ENCODE measurements at regions not wholly inside any gene's neighbourhood (a gene's known extent, or its start where the extent isn't known, plus 50 kb on each side); places are given as distances from the start of the nearest gene placed in this dataset.

DNA sequence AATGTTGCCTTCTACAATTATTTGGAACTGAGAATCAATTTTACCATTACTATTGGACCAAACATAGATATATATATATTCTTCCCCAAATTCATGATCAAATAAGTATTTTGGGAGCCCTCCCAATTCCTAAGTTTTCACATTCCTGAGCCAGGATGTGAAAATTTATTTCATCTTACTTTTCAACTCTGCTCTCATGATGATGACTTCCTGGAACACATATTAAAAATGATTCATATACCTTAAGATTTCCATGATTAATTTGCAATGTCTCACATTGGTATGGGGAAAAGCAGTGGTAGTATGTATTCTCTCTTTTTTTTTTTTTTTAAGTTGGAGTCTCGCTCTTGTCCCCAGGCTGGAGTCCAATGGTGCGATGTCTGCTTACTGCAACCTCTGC is 596.1 kb upstream of the ZEB2 start:
- H3K4me1 ChIP-seq (ENCODE audit: control insufficient read depth in 5 of 5, insufficient read depth in 5 of 5, low read length in 5 of 5) = peaks cover 2 to 28% (median 19%) of the 10 kb centered on the region in 5 donors
- no peak overlapping the region for H3K9ac ChIP-seq (ENCODE audit: low read length in 5 of 5)
- no peaks in the 10 kb centered on the region for H3K9me3 ChIP-seq (ENCODE audit: control insufficient read depth in 5 of 5, low read length in 5 of 5)
- peak overlapping the region; percentile 83 for H3K27ac ChIP-seq (ENCODE audit: low read depth, low read length)
- H3K4me3 ChIP-seq (ENCODE audit: low read depth in 1 of 5, low read length in 5 of 5) = no peak overlapping the region
- H3K27me3 ChIP-seq (ENCODE audit: control insufficient read depth in 5 of 5, insufficient read depth in 4 of 5, low read length in 5 of 5) = no peaks in the 10 kb centered on the region
- H3K36me3 ChIP-seq (ENCODE audit: control insufficient read depth in 5 of 5, insufficient read depth in 5 of 5, low read length in 5 of 5) = no peaks in the 10 kb centered on the region

DNA sequence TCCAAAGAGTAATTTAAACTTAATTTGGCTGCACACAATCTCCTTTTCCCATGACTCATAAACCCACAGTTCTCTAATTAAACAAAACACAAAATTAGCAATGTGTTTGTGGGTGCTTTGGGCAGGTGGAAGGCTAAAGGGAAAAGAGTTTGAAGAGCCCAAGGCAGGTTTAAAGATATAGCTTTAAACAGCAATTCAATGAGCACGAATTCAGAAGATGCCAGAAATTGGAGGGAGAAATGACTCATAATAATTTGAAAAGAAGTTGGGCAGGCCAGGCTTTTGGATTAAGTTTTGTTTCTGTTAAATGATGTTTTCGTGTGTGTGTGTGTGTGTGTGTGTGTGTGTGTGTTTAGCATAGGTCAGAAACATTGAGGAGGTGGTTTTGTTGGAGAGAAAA is 594.8 kb upstream of the ZEB2 start:
- H3K4me1 ChIP-seq (ENCODE audit: control insufficient read depth in 5 of 5, insufficient read depth in 5 of 5, low read length in 5 of 5) = peaks cover 2 to 28% (median 19%) of the 10 kb centered on the region in 5 donors
- no peak overlapping the region for H3K4me3 ChIP-seq (ENCODE audit: low read depth in 1 of 5, low read length in 5 of 5)
- H3K9ac ChIP-seq (ENCODE audit: low read length in 5 of 5) = no peak overlapping the region
- no peaks in the 10 kb centered on the region for H3K27me3 ChIP-seq (ENCODE audit: control insufficient read depth in 5 of 5, insufficient read depth in 4 of 5, low read length in 5 of 5)
- H3K9me3 ChIP-seq (ENCODE audit: control insufficient read depth in 5 of 5, low read length in 5 of 5) = no peaks in the 10 kb centered on the region
- H3K27ac ChIP-seq (ENCODE audit: low read depth, low read length) = no peak overlapping the region
- no peaks in the 10 kb centered on the region for H3K36me3 ChIP-seq (ENCODE audit: control insufficient read depth in 5 of 5, insufficient read depth in 5 of 5, low read length in 5 of 5)

DNA sequence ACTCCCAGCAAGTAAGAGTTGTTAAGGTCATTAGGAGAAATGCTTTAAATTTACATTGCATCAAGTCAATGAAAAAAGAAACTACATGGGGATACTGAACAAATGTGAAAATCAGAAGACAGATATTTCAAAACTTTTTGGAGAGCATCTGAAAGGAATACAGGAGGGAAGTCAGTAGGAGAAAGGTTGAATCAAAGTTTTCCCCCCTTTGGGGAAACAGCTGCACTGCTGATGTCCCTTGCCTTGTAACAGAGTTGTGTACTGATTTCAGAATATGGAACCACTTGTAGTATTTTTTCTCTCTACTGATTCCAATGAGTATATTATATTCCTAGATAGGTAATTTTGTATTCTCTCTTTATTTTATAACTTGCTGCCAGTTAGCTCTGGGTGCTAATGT is 592.5 kb upstream of the ZEB2 start:
- Histone ChIP-seq H3K36me3 (ENCODE audit: control insufficient read depth in 5 of 5, insufficient read depth in 5 of 5, low read length in 5 of 5) (no peaks in the 10 kb centered on the region), H3K27ac (ENCODE audit: low read depth, low read length) (peak overlapping the region; percentile 56), H3K9me3 (ENCODE audit: control insufficient read depth in 5 of 5, low read length in 5 of 5) (no peaks in the 10 kb centered on the region), H3K4me3 (ENCODE audit: low read depth in 1 of 5, low read length in 5 of 5) (no peak overlapping the region), H3K27me3 (ENCODE audit: control insufficient read depth in 5 of 5, insufficient read depth in 4 of 5, low read length in 5 of 5) (no peaks in the 10 kb centered on the region), H3K4me1 (ENCODE audit: control insufficient read depth in 5 of 5, insufficient read depth in 5 of 5, low read length in 5 of 5) (peaks cover 2 to 26% (median 17%) of the 10 kb centered on the region in 5 donors), H3K9ac (ENCODE audit: low read length in 5 of 5) (no peak overlapping the region)

DNA sequence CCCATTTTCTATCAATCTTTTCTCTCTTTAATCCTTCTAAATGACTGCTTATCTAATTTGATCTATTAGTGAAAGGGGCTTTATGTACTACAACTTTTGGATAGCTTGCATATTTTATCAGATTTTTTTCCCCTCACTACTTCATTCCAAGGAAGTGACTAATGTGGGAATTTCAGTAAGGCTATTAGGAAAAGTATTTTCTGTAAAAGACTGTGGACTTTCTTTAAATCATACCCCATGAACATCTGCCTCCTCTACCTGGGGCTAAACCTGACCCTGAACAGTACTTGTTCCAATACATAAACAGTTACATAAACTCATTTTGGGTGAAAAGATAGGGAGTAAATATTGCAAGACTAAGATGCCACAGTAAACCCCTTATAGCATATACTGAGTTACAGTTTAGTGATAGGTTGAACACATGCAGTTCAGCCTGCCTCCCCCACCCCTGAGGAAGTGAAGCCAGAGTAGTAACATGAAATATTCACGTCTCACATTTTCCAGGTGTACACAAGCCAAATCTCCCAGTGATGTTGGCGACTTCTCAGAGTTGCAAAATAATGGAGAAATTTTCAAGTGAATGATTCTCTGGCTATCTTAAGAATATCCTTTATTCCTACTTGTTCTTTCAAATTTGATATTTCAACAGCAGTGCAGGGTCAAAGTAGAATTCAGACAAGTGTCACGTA is 590.9 kb upstream of the ZEB2 start:
- no peaks in the 10 kb centered on the region for H3K36me3 ChIP-seq (ENCODE audit: control insufficient read depth in 5 of 5, insufficient read depth in 5 of 5, low read length in 5 of 5)
- H3K27ac ChIP-seq (ENCODE audit: low read depth, low read length) = no peak overlapping the region
- no peak overlapping the region for H3K4me3 ChIP-seq (ENCODE audit: low read depth in 1 of 5, low read length in 5 of 5)
- H3K4me1 ChIP-seq (ENCODE audit: control insufficient read depth in 5 of 5, insufficient read depth in 5 of 5, low read length in 5 of 5) = peaks cover 0 to 20% (median 10%) of the 10 kb centered on the region in 5 donors
- no peak overlapping the region for H3K9ac ChIP-seq (ENCODE audit: low read length in 5 of 5)
- no peaks in the 10 kb centered on the region for H3K9me3 ChIP-seq (ENCODE audit: control insufficient read depth in 5 of 5, low read length in 5 of 5)
- no peaks in the 10 kb centered on the region for H3K27me3 ChIP-seq (ENCODE audit: control insufficient read depth in 5 of 5, insufficient read depth in 4 of 5, low read length in 5 of 5)

DNA sequence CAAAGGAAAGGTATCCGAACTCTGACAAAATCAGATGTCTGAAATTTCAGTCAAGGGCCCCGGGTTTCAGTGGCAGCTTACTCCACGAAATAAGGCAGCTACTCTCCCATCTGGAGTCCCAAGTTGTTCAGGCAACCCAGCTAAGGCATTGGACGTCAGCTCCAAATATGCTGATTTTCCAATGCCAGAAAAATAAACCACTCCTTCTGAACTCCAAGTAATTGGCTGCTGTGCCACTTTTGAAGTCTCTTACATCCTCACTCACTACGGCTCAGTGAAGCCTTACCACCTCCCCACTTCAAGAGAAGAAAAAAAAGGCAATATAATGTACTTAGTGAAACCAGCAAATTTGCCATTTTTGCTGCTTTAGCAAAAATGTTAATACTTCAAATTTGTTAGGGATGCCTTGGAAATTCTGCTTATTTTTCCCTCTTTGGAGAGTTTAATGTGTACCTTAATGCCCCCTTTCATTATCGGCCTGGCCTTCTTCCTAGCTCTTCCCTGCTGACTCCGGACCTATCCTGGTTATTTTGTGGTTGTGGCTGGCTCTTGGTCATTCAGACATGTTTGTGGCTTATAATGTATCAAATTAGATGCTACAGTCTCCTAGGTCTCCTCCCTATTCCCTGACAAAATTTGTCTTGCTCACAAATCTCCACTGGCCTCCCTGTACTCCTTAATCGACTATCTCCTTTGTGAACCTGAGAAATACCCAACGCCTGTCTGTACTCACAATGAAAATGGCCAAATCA is 589.2 kb upstream of the ZEB2 start:
- Histone ChIP-seq H3K27me3 (ENCODE audit: control insufficient read depth in 5 of 5, insufficient read depth in 4 of 5, low read length in 5 of 5) (no peaks in the 10 kb centered on the region), H3K9ac (ENCODE audit: low read length in 5 of 5) (no peak overlapping the region), H3K9me3 (ENCODE audit: control insufficient read depth in 5 of 5, low read length in 5 of 5) (no peaks in the 10 kb centered on the region), H3K4me1 (ENCODE audit: control insufficient read depth in 5 of 5, insufficient read depth in 5 of 5, low read length in 5 of 5) (peaks cover 0 to 20% (median 10%) of the 10 kb centered on the region in 5 donors), H3K4me3 (ENCODE audit: low read depth in 1 of 5, low read length in 5 of 5) (no peak overlapping the region), H3K36me3 (ENCODE audit: control insufficient read depth in 5 of 5, insufficient read depth in 5 of 5, low read length in 5 of 5) (no peaks in the 10 kb centered on the region), H3K27ac (ENCODE audit: low read depth, low read length) (no peak overlapping the region)

DNA sequence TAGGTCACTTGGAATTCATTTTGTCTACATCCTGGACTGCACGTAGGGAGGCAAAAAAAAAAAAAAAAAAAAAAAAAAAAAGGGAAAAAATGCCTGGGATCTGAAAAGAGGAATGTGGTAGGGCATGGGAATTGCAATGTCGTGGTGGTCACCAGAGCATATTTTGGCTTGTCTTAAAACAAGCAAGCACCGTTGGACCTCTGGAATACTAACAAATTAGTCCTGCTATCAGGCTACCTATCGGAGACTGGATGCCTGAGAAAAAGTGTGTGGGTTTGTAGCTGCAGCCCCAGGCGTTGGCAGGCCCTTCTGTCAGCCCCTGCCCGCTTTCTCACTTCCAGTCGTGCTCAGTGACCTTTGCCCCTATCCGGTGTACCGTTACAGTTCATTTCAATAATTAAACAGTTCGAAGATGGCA is 588.5 kb upstream of the ZEB2 start:
- H3K4me1 ChIP-seq (ENCODE audit: control insufficient read depth in 5 of 5, insufficient read depth in 5 of 5, low read length in 5 of 5) = peaks cover 0 to 18% (median 10%) of the 10 kb centered on the region in 5 donors
- H3K36me3 ChIP-seq (ENCODE audit: control insufficient read depth in 5 of 5, insufficient read depth in 5 of 5, low read length in 5 of 5) = no peaks in the 10 kb centered on the region
- no peaks in the 10 kb centered on the region for H3K9me3 ChIP-seq (ENCODE audit: control insufficient read depth in 5 of 5, low read length in 5 of 5)
- H3K9ac ChIP-seq (ENCODE audit: low read length in 5 of 5) = no peak overlapping the region
- H3K27me3 ChIP-seq (ENCODE audit: control insufficient read depth in 5 of 5, insufficient read depth in 4 of 5, low read length in 5 of 5) = no peaks in the 10 kb centered on the region
- no peak overlapping the region for H3K27ac ChIP-seq (ENCODE audit: low read depth, low read length)
- H3K4me3 ChIP-seq (ENCODE audit: low read depth in 1 of 5, low read length in 5 of 5) = no peak overlapping the region

DNA sequence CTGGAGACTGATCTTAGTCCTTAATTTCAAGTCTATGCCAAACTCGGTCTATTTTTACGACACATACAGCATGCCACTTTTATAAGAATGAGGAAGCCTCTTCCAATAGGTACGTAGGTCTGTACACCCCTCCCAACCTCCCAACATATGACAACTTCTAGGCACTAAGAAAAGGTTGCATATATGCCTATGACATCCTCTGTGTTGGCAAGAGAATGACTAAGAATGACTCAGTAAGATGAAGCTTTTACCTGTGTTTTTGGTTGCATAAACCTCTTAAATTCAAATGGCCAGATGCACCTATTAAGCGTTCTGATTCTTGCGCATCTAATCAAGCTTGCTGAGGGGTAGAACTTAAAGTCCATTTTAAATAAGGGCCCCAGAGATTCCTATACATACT is 586.4 kb upstream of the ZEB2 start:
- Histone ChIP-seq H3K4me1 (ENCODE audit: control insufficient read depth in 5 of 5, insufficient read depth in 5 of 5, low read length in 5 of 5) (peaks cover 0 to 2% (median 0%) of the 10 kb centered on the region in 5 donors), H3K27me3 (ENCODE audit: control insufficient read depth in 5 of 5, insufficient read depth in 4 of 5, low read length in 5 of 5) (no peaks in the 10 kb centered on the region), H3K36me3 (ENCODE audit: control insufficient read depth in 5 of 5, insufficient read depth in 5 of 5, low read length in 5 of 5) (no peaks in the 10 kb centered on the region), H3K9ac (ENCODE audit: low read length in 5 of 5) (no peak overlapping the region), H3K9me3 (ENCODE audit: control insufficient read depth in 5 of 5, low read length in 5 of 5) (no peaks in the 10 kb centered on the region), H3K27ac (ENCODE audit: low read depth, low read length) (no peak overlapping the region), H3K4me3 (ENCODE audit: low read depth in 1 of 5, low read length in 5 of 5) (no peak overlapping the region)

DNA sequence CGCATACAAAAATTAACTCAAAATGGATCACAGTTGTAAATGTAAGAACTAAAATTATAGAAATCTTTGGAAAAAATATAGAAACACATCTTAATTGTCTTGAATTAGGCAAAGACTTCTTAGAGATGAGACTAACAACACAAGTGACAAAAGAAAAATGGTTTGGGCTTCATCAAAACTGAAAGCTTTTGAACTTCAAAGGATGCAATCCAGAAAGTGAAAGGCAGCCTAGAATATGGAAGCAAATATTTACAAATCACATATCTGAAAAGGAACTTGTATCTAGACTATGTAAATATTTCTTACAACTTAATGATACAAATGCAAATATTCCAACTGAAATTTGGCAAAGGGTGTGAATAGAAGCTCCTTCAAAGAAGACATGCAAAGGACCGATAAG is 582.8 kb upstream of the ZEB2 start:
- Histone ChIP-seq H3K9me3 (ENCODE audit: control insufficient read depth in 5 of 5, low read length in 5 of 5) (no peaks in the 10 kb centered on the region), H3K36me3 (ENCODE audit: control insufficient read depth in 5 of 5, insufficient read depth in 5 of 5, low read length in 5 of 5) (no peaks in the 10 kb centered on the region), H3K27ac (ENCODE audit: low read depth, low read length) (no peak overlapping the region), H3K9ac (ENCODE audit: low read length in 5 of 5) (no peak overlapping the region), H3K4me3 (ENCODE audit: low read depth in 1 of 5, low read length in 5 of 5) (no peak overlapping the region), H3K27me3 (ENCODE audit: control insufficient read depth in 5 of 5, insufficient read depth in 4 of 5, low read length in 5 of 5) (no peaks in the 10 kb centered on the region), H3K4me1 (ENCODE audit: control insufficient read depth in 5 of 5, insufficient read depth in 5 of 5, low read length in 5 of 5) (no peaks in the 10 kb centered on the region)

DNA sequence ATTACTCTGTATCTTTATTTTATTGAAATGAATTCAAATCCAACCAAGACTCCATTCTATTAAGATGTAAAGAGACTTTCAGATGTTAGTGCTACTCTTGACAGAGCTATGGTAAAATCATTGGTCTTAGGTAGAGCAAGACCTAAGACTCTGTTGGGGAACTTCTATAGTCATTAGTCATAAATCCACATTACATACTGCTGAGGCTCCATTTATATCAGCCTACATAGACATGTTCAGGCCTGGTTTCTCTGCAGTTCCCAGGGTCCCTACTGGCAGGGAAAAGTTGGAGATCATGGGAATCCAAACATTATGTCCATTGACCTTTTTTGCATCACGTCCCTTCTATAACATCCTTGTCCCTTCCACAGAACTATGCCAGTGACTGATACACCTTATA is 580.4 kb upstream of the ZEB2 start:
- Histone ChIP-seq H3K9me3 (ENCODE audit: control insufficient read depth in 5 of 5, low read length in 5 of 5) (no peaks in the 10 kb centered on the region), H3K9ac (ENCODE audit: low read length in 5 of 5) (no peak overlapping the region), H3K4me3 (ENCODE audit: low read depth in 1 of 5, low read length in 5 of 5) (no peak overlapping the region), H3K36me3 (ENCODE audit: control insufficient read depth in 5 of 5, insufficient read depth in 5 of 5, low read length in 5 of 5) (no peaks in the 10 kb centered on the region), H3K4me1 (ENCODE audit: control insufficient read depth in 5 of 5, insufficient read depth in 5 of 5, low read length in 5 of 5) (no peaks in the 10 kb centered on the region), H3K27ac (ENCODE audit: low read depth, low read length) (no peak overlapping the region), H3K27me3 (ENCODE audit: control insufficient read depth in 5 of 5, insufficient read depth in 4 of 5, low read length in 5 of 5) (no peaks in the 10 kb centered on the region)

DNA sequence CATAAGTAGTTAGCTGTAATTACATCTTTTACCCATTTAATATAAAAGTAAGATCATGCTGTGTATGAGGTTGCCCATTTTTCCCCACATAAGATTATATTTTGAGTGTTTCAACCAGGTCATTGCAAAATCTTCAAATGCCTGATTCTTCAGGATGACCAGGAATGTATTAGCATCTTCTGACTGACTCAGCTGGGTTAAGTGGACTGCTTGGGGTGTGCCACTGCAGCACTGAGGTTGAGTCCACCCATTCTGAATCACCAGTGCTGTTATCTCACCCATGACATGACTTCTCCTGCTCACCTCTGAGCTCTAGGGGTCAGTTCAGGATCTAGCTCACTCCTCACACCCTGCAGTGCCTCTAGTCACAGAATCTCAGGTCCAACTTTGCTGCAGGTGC is 576.7 kb upstream of the ZEB2 start:
- H3K4me3 ChIP-seq (ENCODE audit: low read depth in 1 of 5, low read length in 5 of 5) = no peak overlapping the region
- no peak overlapping the region for H3K27ac ChIP-seq (ENCODE audit: low read depth, low read length)
- H3K36me3 ChIP-seq (ENCODE audit: control insufficient read depth in 5 of 5, insufficient read depth in 5 of 5, low read length in 5 of 5) = no peaks in the 10 kb centered on the region
- H3K9me3 ChIP-seq (ENCODE audit: control insufficient read depth in 5 of 5, low read length in 5 of 5) = no peaks in the 10 kb centered on the region
- H3K9ac ChIP-seq (ENCODE audit: low read length in 5 of 5) = no peak overlapping the region
- peaks cover 0 to 13% (median 2%) of the 10 kb centered on the region in 5 donors for H3K4me1 ChIP-seq (ENCODE audit: control insufficient read depth in 5 of 5, insufficient read depth in 5 of 5, low read length in 5 of 5)
- H3K27me3 ChIP-seq (ENCODE audit: control insufficient read depth in 5 of 5, insufficient read depth in 4 of 5, low read length in 5 of 5) = no peaks in the 10 kb centered on the region
